Subcutaneous abdominal adipose tissue (tissue), 5 donors: ENCODE measurements at regions not wholly inside any gene's neighbourhood (a gene's known extent, or its start where the extent isn't known, plus 50 kb on each side); places are given as distances from the start of the nearest gene placed in this dataset.

Experiments used
- H3K27ac ChIP-seq: one replicate; pipeline ENCODE4 v1.7.0; 2013; ENCODE audit warnings: low read depth, mild to moderate bottlenecking, inconsistent platforms, low read length, moderate library complexity
- H3K27me3 ChIP-seq, 5 donors: one replicate each; pipeline ENCODE4 v1.7.0; 2013; ENCODE audit warnings: low read length in 5 of 5, inconsistent platforms in 1 of 5; ENCODE audit not compliant: control insufficient read depth in 5 of 5, insufficient read depth in 4 of 5
- H3K36me3 ChIP-seq, 5 donors: one replicate each; pipeline ENCODE4 v1.7.0; 2013; ENCODE audit warnings: low read length in 5 of 5; ENCODE audit not compliant: control insufficient read depth in 5 of 5, insufficient read depth in 5 of 5
- H3K4me1 ChIP-seq, 5 donors: one replicate each; pipeline ENCODE4 v1.7.0; 2013; ENCODE audit warnings: low read length in 5 of 5, mild to moderate bottlenecking in 3 of 5, moderate library complexity in 1 of 5; ENCODE audit not compliant: control insufficient read depth in 5 of 5, insufficient read depth in 5 of 5
- H3K4me3 ChIP-seq, 5 donors: one replicate each; pipeline ENCODE4 v1.7.0; 2013; ENCODE audit warnings: low read length in 5 of 5, low read depth in 1 of 5
- H3K9ac ChIP-seq, 5 donors: one replicate each; pipeline ENCODE4 v1.7.0; 2013; ENCODE audit warnings: low read length in 5 of 5, mild to moderate bottlenecking in 4 of 5, moderate library complexity in 3 of 5
- H3K9me3 ChIP-seq, 5 donors: one replicate each; pipeline ENCODE4 v1.7.0; 2013; ENCODE audit warnings: low read length in 5 of 5; ENCODE audit not compliant: control insufficient read depth in 5 of 5
- donor health status: healthy.
- donor health status: healthy.
- donor health status: healthy.
- donor health status: healthy.
- donor health status: healthy.

- H3K4me1 ChIP-seq: peaks cover 0 to 14% (median 13%) of the 10 kb centered on the region in 5 donors
- no peaks in the 10 kb centered on the region for H3K36me3 ChIP-seq
- H3K9ac ChIP-seq: no peak overlapping the region
- no peak overlapping the region for H3K4me3 ChIP-seq
- H3K9me3 ChIP-seq: peaks cover 4 to 10% (median 9%) of the 10 kb centered on the region in 5 donors
- no peak overlapping the region for H3K27ac ChIP-seq
- H3K27me3 ChIP-seq: no peaks in the 10 kb centered on the region
Observed at GRCh38 chr2:238994876-238995275, 147.0 kb downstream of the TWIST2 start.

GRCh38 chr2:238995634-238996033 lies 147.7 kb downstream of the TWIST2 start:
- Histone ChIP-seq H3K4me1 (peaks cover 0 to 16% (median 16%) of the 10 kb centered on the region in 5 donors), H3K36me3 (no peaks in the 10 kb centered on the region), H3K27ac (no peak overlapping the region), H3K4me3 (no peak overlapping the region), H3K9ac (no peak overlapping the region), H3K9me3 (peaks cover 4 to 16% (median 10%) of the 10 kb centered on the region in 5 donors), H3K27me3 (no peaks in the 10 kb centered on the region)

- Histone ChIP-seq H3K4me1 (peaks cover 0 to 16% (median 16%) of the 10 kb centered on the region in 5 donors), H3K27ac (no peak overlapping the region), H3K36me3 (no peaks in the 10 kb centered on the region), H3K9me3 (peaks cover 4 to 19% (median 13%) of the 10 kb centered on the region in 5 donors), H3K9ac (no peak overlapping the region), H3K27me3 (no peaks in the 10 kb centered on the region), H3K4me3 (no peak overlapping the region)
Observed at GRCh38 chr2:238996331-238997136, 148.6 kb downstream of the TWIST2 start.

- Histone ChIP-seq H3K4me1 (peaks cover 0 to 16% (median 16%) of the 10 kb centered on the region in 5 donors), H3K4me3 (no peak overlapping the region), H3K9ac (no peak overlapping the region), H3K9me3 (peaks cover 4 to 22% (median 17%) of the 10 kb centered on the region in 5 donors), H3K27me3 (no peaks in the 10 kb centered on the region), H3K27ac (no peak overlapping the region), H3K36me3 (no peaks in the 10 kb centered on the region)
Observed at GRCh38 chr2:238997137-238997390, 149.2 kb downstream of the TWIST2 start.

- Histone ChIP-seq H3K4me3 (no peak overlapping the region), H3K27me3 (no peaks in the 10 kb centered on the region), H3K36me3 (no peaks in the 10 kb centered on the region), H3K9me3 (peaks cover 4 to 22% (median 17%) of the 10 kb centered on the region in 5 donors), H3K27ac (no peak overlapping the region), H3K9ac (no peak overlapping the region), H3K4me1 (peaks cover 0 to 21% (median 19%) of the 10 kb centered on the region in 5 donors)
Observed at GRCh38 chr2:238997684-238998083, 149.8 kb downstream of the TWIST2 start.
